ENCODE measurements at regions not wholly inside any gene's neighbourhood (a gene's known extent, or its start where the extent isn't known, plus 50 kb on each side); places are given as distances from the start of the nearest gene placed in this dataset.
A peak's percentile ranks its signal among the peaks of the same experiment; 100 is the strongest.

DNA sequence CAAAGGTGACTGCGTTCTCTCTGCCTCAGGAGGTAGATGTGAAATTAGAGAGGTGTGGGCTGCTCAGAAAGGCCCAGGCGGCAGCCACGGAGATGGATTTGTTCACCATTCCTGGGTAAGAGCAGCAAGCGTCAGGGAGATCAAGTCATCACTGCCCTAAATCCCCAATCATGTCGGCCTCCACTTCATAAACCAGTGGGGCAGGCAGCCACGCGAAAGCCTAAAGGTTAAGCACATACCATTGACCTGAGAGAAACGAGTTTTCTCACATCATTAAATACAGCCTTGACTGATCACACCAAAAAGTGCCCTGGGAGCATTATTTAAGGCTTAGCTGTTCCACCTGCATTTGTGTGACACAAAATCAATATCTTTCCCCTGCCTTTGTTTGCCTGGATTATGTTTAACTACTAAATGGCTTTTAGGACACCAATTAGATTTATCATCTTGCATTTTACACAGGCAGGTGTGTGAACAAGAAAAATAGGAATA is 50.7 kb upstream of the FOXB1 start:
- peak; percentile 87 for DNase-seq

GRCh38 chr15:59952960-59953359 is 51.2 kb upstream of the FOXB1 start:
- DNase-seq, result no peak

DNA sequence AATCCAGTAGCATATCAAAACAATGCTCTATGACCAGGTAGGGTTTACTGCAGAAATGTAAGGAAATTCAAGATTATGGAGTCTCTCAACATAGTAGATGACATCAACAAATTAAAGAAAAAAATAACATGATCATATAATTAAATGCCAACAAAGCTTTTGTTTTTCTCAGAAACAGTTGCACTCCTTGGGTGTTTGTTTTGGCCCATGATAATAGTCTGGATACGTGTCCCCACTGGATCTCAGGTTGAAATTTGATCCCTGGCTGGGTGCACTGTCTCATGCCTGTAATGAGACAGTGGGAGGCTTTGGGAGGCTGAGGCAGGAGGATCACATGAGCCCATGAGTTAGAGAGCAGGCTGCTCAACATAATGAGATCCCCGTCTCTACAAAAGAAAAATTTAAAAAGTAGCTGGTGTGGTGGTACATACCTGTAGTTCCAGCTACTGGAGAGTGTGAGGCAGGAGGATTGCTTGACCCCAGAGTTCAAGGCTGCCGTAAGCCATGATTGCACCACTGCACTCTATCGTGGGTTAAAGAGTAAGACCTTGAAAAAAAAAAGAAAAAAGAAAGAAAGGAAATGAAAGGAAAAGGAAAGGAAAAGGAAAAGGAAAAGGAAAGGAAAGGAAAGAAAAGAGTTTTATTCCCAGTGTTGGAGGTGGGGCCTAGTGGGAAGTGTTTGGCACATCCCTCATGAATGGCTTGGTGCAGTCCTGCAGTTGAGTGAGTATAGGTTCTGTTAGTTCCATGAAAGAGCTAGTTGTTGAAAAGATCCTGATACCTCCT is 53.3 kb upstream of the FOXB1 start:
- DNase-seq, result peak; percentile 8

- no peak for DNase-seq
Observed at GRCh38 chr15:59948924-59949613, 55.0 kb upstream of the FOXB1 start.

DNA sequence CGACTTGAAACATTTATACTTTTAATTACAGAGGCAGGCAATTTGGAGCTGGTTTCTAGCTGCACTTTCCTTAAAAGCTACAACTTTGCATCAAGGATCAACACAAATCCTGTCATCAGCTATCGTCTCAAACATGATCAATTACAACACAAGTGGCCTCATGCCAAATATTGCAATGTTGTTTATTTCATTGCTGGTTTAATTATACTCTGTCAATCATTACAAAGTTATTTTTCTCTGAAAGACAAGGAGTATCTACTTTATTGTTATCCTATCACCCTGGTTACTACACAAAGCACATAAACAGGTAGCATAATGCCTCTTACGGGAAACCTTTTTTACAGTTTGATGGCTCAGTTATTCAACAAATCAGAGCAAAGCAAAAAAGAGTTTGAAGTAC is 58.0 kb upstream of the FOXB1 start:
- no peak for DNase-seq

- no peak for DNase-seq
Observed at GRCh38 chr15:59945036-59945435, 59.1 kb upstream of the FOXB1 start.

- no peak for DNase-seq
Observed at GRCh38 chr15:59941612-59942011, 62.5 kb upstream of the FOXB1 start.

- no peak for DNase-seq
Observed at GRCh38 chr15:59940928-59941327, 63.2 kb upstream of the FOXB1 start.

- DNase-seq, result no peak
Observed at GRCh38 chr15:59940456-59940855, 63.7 kb upstream of the FOXB1 start.

- DNase-seq, result no peak
Observed at GRCh38 chr15:59936741-59937140, 67.4 kb upstream of the FOXB1 start.

GRCh38 chr15:59933607-59934006 is 70.5 kb upstream of the FOXB1 start:
- no peak for DNase-seq

DNA sequence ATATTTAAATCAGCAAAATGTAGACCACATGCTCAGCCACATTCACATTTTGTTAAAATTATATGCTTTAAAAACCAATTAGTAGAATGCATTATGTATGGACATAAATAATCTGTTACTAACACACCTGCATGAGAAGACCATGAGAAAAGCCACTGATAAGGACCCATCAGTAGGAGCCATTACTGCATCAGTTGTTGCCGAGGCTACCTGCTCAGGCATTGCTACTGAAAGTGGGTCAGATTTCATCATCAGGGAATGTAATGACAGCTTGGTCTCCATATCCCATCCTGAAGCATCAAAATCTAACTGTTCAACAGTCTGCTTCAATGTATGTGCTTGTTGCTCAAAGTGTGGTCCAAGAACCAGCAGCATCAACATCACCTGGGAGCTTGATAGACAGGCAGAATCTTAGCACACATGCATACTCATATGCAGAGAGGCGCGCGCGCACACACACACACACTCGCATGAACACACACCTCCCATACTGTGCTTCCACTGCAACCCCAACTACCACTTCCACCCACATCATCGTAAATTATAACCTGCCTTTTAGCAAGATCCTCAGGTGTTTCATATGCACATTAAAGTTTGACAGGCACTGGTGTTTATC is 72.4 kb upstream of the FOXB1 start:
- DNase-seq, result no peak

DNA sequence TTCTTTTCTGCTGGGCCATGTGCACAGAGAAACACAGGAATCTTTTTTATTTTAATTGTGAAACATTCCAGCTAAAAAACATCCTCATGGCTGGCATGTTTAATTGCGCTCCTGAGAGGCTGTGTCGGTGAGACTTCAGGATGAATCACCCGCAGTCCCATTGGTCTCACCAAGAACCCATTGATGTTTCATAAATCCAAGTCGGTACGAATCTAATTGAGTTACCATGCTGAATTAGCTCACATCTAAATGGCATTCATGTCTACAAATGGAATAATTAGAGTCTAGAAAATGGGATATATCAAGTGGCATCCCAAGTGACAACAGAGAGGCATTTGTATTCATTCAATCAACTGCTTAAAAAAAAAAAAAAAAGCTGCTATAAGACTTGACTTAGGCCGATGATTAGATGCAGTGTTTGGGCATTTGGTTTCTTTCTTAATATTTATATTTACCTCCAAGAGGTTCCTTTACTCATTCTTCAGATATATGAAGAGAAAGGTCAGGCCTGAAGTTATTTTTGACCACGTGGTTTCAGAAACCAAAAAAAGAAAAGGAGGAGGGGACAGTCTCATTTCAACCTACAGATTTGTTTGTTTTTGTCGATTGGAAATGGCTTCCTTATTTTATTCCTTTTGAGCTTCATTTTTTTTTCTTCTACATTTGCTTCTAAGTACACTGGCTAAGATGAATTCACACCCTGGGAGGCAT is 79.1 kb upstream of the FOXB1 start:
- DNase-seq, result peak; percentile 15

- no peak for DNase-seq
Observed at GRCh38 chr15:59924096-59924495, 80.0 kb upstream of the FOXB1 start.

DNA sequence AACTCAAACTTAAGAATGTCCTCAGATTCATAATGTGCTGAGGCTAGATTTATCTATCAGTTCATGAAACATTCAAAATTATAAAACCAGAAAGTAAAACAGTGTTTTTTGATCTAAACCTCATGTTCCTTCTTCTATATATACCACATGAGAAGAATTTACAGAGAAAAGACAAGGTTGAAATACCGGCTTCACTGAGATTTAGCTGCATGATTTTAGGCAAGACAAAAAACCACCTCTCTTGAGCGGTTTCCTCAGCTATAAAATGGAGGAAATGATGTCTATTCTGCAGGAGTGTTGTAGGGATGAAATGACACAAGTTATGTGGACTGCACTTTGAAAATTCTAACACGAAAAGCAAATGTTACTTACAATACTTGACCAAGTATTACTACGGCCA is 80.6 kb upstream of the FOXB1 start:
- DNase-seq, result no peak

DNA sequence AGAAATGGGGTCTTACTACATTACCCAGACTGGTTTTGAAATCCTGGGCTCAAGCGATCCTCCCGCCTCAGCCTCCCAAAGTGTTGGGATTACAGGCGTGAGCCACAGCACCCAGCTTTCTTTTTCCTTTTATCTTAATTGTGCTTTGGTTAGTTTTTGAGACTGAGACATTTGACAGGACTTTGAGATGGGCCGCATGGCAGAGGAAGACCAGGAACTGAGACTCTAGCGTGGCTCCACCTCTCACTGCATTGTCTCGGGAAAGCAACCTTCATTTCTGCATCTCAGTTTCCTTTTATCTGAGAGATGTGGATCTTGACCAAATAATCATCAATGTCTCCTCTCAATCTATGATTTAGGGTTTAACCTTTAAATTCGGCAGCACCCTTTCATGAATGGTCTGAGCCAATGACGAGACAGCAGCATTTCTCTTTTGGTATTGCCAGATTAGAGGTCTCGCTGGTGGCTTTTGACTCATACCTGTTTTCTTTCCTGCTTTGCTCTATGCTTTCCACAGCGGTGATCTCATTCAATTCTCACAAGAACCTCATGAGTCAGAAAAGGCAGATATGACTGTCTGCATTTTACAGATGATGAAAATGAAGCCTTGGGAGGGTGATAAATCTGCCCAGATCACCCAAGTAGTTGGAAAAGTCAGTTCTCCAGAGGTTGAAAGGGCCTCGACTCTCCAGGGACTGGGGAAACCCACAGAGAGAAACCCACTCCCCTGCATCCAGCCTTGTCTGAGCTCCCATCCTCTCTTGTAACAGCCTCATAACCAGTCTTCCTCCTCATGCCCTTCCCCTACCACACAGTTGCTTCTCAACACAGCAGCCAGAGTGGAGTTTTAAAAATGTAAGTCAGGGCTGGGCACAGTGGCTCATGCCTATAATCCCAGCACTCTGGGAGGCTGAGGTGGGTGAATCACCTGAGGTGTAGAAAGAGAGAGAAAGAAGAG is 84.8 kb upstream of the FOXB1 start:
- no peak for DNase-seq

GRCh38 chr15:59917504-59918157 is 86.5 kb upstream of the FOXB1 start:
- peak; percentile 61 for DNase-seq

GRCh38 chr15:59906046-59906445 is 98.1 kb upstream of the FOXB1 start:
- no peak for DNase-seq

GRCh38 chr15:59905176-59905575 is 98.9 kb upstream of the FOXB1 start:
- DNase-seq, result no peak

DNA sequence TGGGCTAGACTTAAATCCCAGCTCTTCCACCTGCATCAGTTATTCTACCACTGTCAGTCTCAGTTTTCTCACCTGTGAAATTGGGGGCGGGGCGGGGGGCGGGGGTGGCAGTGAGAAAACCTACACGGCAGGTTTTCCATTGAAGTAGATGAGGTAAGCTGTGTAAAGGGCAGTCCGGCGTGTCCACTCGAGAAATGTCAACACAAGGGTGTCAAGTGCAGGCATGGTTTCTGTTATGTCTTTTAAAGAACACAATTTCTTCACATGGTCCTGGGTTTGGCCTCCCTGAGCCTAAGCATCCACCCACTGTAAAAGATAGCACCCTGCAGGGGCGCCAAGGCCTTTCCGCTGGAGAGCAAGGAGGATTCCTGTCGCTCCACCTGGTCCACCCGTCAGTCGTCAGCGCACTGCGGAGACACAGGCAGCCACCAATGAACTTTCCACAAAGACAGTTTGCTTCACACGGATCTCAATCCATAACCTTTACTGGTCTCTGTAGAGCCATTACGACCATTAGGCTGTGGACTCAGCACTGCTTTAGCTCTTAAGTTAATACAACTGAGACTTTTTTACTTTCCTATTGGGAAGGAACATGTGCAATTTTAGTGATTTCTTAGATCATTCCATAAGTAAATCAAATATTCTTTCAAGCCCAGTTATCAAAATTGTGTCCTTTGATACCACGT is 99.5 kb upstream of the FOXB1 start:
- peak; percentile 63 for DNase-seq

DNA sequence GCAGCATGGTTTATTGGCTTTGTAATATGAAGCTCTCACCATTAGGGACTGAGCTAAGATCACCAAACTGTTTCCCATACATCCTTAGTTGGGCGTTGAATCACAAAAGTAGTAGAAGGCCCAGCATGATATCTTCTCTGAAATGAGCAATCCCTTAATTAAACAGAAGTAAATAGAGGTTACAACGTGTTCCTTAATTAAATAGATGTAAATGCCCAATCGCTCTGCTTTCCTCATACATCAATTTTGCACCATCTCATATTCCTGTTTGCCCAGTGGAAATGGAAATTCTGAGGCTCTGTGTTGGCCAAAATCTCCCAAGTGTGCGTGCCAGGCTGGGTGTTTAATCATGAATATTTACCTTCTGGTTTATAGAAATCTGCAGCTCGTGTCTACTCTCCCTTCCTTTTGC is 107.4 kb upstream of the FOXB1 start:
- DNase-seq, result peak; percentile 10

Data from NCI-H510A treated with DMSO at 0.1 percent for 48 hours (cell line).